H54 (cell line): ENCODE measurements at regions not wholly inside any gene's neighbourhood (a gene's known extent, or its start where the extent isn't known, plus 50 kb on each side); places are given as distances from the start of the nearest gene placed in this dataset.

ENCODE experiments used
- DNase-seq: peaks from one replicate; pipeline ENCODE4 v3.0.0; 2011; ENCODE audit warnings: low spot score, mixed read lengths; ENCODE audit not compliant: insufficient read length
- FAIRE-seq: peaks from 3 replicates; lab custom pipeline; 2011; peaks lifted over from hg19 to GRCh38; lab: Jason Lieb, UNC
- POLR2A ChIP-seq: IDR thresholded peaks from 2 replicates; pipeline ENCODE4 v1.6.1; 2011; ENCODE audit warnings: low read depth, mild to moderate bottlenecking, low read length

DNA sequence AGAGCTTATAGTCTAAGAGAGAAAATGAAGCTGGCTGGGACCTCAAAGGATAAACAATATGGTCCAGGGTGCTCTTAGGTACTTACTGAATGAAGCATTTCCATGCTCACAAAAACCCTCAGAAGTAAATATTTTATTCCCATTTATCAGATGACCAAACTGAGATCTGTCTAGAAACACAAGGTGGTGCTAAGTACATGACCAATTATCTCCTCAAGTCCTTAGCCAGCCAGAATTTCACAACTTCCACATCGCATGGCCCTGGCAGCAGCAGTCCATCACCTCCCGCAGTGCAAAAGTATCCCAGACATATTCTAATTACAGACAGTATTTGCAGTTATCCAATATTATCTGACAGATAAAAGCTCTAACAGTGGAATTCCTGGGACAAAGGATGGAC, 321.7 kb upstream of the PROX1 start:
- FAIRE-seq = no peak
- TF ChIP-seq POLR2A = no peak
- DNase-seq = no peak

DNA sequence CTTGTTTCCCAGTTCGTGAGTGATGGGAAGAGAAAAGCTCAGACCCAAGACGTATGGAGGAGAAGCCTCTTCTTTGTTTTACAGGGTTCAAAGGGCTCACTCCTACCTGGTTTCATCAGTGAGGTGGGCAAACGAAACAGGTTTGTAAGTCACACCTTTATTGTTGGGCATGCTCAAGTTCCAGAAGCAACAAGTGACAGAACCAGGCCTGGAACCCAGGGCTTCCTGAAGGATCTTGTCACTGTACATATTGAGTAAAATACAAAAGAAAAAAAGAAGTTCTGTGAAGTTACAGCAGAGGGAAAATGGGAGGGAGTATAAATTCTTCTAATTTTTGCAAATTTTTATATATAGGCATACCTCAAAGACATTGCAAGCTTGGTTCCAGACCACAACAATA, 320.9 kb upstream of the PROX1 start:
- DNase-seq (no peak), FAIRE-seq (no peak)
- TF ChIP-seq POLR2A = no peak

DNA sequence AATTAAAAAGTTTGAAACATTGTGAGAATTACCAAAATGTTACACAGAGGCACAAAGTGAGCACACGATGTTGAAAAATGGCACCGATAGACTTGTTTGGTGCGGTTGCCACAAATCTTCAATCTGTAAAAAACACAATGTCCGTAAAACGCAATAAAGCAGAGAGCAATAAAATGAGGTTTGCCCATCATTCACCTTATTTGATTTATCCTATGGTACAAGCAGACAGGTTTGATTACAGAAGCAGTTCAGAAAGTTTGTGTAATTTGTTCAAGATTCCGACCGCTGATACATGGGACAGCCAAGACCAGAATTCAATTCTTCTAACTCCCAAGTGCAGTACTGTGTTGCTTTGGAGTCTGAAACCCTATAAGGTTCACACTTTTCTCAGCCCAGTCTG, 318.3 kb upstream of the PROX1 start:
- no peak for TF ChIP-seq POLR2A
- no peak for DNase-seq
- FAIRE-seq = no peak

DNA sequence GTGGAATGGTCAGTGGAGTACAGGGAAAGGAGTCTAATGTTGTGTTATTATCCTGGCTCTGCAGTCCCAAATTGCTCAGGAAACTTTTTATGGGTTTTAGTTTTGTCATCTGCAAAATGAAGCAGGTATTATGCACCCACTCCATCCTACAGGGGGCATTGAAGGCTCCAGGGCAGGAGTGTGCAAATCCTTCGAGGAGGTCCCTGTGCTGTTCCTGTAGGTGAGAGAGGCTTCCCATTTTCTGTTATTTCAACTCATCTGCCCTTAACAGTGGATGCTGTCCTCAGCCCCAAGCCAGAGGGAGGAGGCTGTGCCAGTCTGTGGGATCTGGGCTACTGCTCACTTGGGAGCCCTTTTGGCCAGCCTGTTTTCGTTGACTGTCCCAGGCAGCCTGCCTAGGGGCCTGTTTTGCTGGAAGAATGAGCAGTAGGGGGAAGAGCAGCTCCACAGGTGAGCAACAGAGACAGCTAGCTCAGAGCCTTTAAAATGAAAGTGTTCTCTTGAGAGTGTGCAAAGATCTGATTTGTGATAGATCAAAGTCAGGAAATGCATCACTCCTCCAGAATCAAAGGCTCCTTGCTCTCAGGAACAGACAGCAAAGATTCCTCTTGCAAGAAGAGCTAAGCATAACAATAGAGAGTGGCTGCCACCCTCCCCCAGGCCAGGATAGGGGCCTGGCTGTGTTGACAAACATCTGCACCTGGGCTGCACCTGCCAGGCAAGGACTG, 317.6 kb upstream of the PROX1 start:
- no peak for DNase-seq

DNA sequence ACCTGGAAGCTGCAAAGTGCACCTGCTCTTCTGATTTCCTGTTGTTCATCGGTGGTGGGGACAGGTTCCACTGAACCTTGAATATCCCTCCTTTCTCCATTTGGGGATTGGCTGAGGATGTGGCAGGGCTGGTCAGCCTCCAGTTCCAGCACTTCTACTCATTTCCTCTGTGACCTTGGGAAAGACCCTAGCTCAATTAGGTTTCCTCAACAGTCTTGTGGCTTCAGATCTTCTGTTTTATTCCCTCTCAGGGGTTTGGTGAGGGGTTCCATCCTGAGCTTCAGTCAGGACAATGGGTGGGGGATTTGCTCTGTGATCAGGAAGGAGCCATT, 317.1 kb upstream of the PROX1 start:
- no peak for TF ChIP-seq POLR2A
- DNase-seq (no peak), FAIRE-seq (no peak)

More for the DNA sequence above, 317.6 kb upstream of the PROX1 start:
- no peak for FAIRE-seq
- TF ChIP-seq POLR2A = no peak

DNA sequence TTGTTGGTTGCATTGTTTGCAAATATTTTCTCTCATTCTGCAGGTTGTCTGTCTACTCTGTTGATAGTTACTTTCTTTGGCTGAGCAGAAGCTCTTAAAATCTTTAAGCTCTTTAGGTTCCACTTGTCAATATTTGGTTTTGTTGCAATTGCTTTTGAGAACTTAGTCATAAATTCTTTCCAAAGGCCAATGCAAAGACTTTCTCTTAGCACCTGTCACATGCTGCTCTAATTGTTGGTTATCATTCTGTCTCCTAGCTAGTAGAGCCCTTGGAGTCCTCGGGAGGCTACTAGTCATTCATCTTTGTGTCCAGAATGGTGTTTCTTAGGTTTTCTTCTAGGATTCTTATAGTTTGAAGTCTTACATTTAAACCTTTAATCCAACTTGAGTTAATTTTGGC, 312.7 kb upstream of the PROX1 start:
- DNase-seq (no peak), FAIRE-seq (no peak)
- no peak for TF ChIP-seq POLR2A

DNA sequence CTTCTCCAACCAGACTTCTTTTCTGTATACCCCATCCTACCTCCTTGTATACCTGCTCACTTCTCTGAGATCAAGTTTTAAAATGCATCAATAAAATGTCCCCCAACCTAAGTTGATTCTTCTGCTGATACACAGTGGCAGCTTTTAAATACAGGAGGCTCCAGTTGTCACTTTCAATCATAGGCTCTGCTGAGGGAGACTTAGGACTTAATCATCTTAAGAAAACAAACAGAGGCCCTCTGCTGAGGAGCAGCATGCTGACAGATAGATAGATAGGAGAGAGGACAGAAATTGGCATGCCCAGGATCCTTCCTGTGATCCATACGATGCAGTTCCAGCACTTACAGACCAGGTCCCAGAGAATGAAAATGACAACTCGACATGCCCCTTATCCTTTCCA, 311.0 kb upstream of the PROX1 start:
- FAIRE-seq = no peak
- no peak for DNase-seq
- TF ChIP-seq POLR2A = no peak

DNA sequence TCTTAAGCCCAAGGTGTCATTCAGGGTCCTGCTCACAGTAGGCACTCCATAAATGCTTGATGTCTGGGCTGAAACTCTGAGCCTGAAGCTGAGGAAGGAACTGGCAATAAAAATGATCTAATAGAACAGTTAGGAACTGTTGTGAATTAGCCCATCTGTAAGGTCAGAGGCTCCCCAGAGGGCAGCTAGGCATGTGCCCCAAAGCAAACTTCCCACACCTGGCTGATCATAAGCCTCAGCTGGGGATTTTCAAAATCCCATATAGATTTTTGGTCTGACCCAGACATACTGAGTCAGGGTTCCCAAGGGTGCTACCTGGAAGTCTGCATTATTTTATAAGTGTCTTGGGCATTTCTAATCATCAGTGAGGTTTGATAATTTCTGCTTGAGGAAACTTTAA, 309.4 kb upstream of the PROX1 start:
- DNase-seq (no peak), FAIRE-seq (no peak)
- no peak for TF ChIP-seq POLR2A

DNA sequence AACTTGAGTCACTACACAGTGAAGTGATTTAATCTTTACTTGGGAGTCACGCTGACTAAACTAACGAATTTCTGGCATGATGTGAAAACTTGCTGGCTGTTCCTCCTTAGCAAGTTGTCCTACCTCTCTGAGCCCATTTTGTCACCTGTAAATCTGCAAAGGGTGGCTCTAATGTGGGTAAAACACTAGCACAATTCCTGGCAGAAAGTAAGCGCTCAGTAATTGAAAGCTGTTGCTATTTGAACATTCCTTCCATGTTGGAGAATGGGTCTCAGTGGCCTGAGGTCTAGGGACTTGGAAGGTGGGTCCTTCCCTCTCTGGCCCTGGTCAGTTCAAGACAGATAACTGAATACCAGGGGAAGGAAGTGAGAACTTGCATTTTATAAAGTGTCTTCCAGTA, 309.0 kb upstream of the PROX1 start:
- DNase-seq (no peak), FAIRE-seq (no peak)
- no peak for TF ChIP-seq POLR2A

DNA sequence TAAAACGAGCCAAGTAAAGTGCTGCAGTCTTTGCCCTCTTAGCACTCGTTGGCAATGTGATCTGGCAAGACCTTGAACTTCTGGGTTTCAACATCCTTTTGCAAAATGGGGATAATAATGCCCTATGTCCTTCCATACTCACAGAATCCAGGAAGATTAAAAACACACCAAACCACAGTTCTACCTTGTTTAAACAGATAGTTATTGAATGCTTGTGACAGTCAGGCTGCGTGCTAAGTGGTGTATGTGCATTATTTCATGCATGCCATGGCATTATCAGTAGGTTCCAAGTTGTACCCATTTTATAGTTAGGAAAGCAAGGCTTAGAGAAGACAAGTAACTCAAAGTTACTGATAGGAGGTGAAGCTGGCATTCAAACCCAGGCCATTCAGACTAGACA, 308.6 kb upstream of the PROX1 start:
- TF ChIP-seq POLR2A = no peak
- DNase-seq = no peak
- FAIRE-seq = no peak

DNA sequence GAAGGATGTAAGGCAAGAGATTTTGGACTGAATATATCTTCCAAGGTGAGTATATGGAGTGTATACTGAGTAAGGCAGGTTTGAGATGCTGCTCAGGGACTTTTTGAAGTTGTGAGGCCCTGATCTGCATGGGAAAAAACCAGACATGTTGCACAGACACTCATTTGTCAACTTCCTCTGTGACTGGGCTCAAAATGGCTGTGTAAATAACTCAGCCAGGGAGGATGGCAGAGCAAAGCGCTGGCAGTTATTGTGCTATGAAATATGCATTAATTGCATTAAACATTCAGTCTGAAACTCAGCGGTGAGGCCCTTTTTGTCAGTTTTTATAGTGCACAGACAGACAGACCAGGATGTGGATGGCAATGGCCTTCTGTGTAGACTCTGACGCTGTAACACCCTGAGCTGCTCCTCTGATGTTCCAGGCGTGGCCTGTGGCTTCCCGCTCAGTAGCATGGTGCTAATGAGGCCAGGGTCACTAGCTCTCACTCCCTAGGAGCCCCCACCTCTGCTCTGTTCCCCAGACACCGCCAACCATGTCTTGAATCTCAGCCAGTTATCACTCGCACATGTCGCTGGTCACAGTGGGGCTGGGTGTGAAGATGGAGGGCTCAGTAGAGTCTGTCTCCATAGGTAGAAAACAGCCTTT, 307.0 kb upstream of the PROX1 start:
- no peak for FAIRE-seq
- no peak for TF ChIP-seq POLR2A
- no peak for DNase-seq

DNA sequence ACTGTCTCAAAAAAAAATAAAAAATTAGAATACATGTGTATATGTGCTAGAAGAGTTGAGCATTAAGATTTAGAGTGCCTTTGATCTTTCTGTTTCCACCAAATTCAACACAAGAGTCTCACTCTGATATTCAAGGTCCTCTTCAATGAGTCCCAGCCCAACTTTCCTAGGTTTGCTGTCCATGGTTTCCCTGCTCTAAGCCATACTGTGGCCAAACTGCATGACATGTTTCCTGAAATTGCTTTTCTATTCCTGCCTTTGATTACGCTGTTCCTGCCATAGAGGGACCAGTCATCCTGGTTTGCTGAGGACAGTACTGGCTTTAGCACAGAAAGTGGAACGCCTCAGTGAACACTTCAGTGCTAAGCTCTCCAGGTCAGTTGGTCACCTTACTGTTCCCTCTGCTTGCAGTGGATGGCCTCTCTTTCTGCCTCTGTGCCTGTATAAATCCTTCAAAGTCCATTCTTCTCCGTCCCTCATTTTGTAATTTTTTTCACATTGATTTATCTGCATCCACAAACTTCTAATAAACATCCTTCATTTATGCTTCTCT, 305.9 kb upstream of the PROX1 start:
- DNase-seq (no peak), FAIRE-seq (no peak)
- TF ChIP-seq POLR2A = no peak

DNA sequence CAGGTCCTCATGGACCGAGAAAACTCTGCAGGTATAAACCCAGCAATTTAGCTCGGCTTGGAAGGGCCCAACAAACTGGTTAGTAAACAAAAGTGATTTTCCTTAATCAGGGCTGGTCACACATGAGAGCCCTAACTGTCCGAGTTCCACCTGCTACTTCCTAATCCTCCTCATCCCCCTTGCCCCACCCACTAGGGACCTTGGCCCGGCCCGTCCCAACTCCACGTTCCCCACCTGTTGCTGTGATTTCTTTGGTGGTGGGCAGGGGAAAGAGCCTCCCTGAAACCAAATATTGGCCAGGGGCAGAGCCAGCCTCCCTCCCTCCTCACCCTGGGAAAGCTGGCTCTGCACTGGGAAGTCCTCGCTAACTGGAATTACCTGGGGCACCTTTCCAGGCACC, 304.2 kb upstream of the PROX1 start:
- FAIRE-seq (no peak), DNase-seq (no peak)
- no peak for TF ChIP-seq POLR2A

DNA sequence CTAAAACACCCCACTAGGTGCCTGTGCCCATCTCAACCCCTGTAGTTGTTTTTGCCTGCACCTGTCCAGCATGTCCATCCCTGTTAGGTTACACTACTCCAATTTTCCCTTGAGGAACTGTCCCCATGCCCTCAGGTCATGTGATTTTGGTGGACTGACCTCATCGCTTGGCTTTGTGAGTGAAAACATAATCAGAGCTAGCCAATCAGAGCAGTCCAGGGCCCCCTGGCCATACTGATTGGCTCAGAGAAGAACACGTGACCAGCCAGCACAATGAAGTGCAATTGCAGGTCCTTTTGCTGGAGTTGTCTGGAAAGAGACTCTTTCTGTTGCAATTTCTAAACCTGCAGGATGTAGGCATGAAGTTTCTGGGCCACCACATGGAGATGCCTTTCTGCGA, 303.3 kb upstream of the PROX1 start:
- FAIRE-seq (no peak), DNase-seq (no peak)
- TF ChIP-seq POLR2A = no peak
